Endothelial cell of umbilical vein (primary cell): ENCODE measurements at regions not wholly inside any gene's neighbourhood (a gene's known extent, or its start where the extent isn't known, plus 50 kb on each side); places are given as distances from the start of the nearest gene placed in this dataset.

Experiments used
- BruUV-seq: library from RNA; stranded (reverse); fragments of 400-500 nt; replicated peaks from 2 replicates; lab custom pipeline; 2021; lab: Mats Ljungman, UMichigan
- CTCF ChIA-PET: fragments of 300-600, 350-600 bp; sonication (Branson Sonifier 250); formaldehyde crosslinking; loops from one replicate; lab custom pipeline; 2021; ENCODE audit warnings: antibody characterized with exemption, inconsistent platforms; lab: Charles Lee
- POLR2A ChIA-PET: fragments of 300-600, 350-600 bp; sonication (Branson Sonifier 250); formaldehyde crosslinking; loops from one replicate; lab custom pipeline; 2021; ENCODE audit warnings: antibody characterized with exemption, inconsistent platforms; lab: Charles Lee
- DNase-seq: peaks from one replicate; pipeline ENCODE4 v3.0.0-alpha.2; 2011; ENCODE audit warnings: low read depth, low spot score
- FAIRE-seq: peaks from 2 replicates; lab custom pipeline; 2011; peaks lifted over from hg19 to GRCh38; lab: Jason Lieb, UNC
- H2AFZ ChIP-seq: 2 replicates; pipeline ENCODE4 v1.6.0; 2012; ENCODE audit warnings: low read depth, low read length, control low read depth, inconsistent platforms
- H3K27ac ChIP-seq: 2 replicates; pipeline ENCODE4 v1.5.1; 2011; ENCODE audit warnings: low read depth, mild to moderate bottlenecking, control low read depth, low read length, moderate library complexity; ENCODE audit not compliant: insufficient read depth
- H3K27me3 ChIP-seq, 2 experiments: 2 replicates each; pipeline versions ENCODE4 v1.6.0 to v1.6.1; 2011; ENCODE audit warnings: low read length in 2 of 2, mixed read lengths in 1 of 2; ENCODE audit not compliant: control insufficient read depth in 2 of 2, insufficient read depth in 2 of 2
- H3K36me3 ChIP-seq, 2 experiments: 2 replicates in 1 of 2; 3 replicates in 1 of 2; pipeline ENCODE4 v1.5.1; 2011; ENCODE audit warnings: low read length in 2 of 2, mild to moderate bottlenecking in 1 of 2, moderate library complexity in 1 of 2; ENCODE audit not compliant: control insufficient read depth in 2 of 2, insufficient read depth in 2 of 2; ENCODE audit errors: extremely low read depth in 1 of 2
- H3K4me1 ChIP-seq: 3 replicates; pipeline ENCODE4 v1.5.1; 2011; ENCODE audit warnings: mild to moderate bottlenecking, low read length; ENCODE audit not compliant: control insufficient read depth, insufficient read depth; ENCODE audit errors: extremely low read depth
- H3K4me2 ChIP-seq: 2 replicates; pipeline ENCODE4 v1.6.1; 2011; ENCODE audit warnings: low read length, control low read depth, mixed read lengths; ENCODE audit not compliant: insufficient read depth
- H3K4me3 ChIP-seq, 3 experiments: fragments of 200-600 bp in 1 of 3; sonication (generic), shearing (Covaris generic) in 1 of 3; replicated peaks in 1 of 3; 2 replicates each; pipeline ENCODE4 v1.5.1; 2011 to 2016; ENCODE audit warnings: control low read depth in 3 of 3, low read length in 3 of 3, mild to moderate bottlenecking in 2 of 3, inconsistent platforms in 1 of 3, low read depth in 1 of 3, moderate library complexity in 1 of 3; ENCODE audit not compliant: insufficient read depth in 1 of 3
- H3K79me2 ChIP-seq: 2 replicates; pipeline ENCODE4 v1.6.0; 2012; ENCODE audit warnings: low read length, inconsistent platforms; ENCODE audit not compliant: control insufficient read depth, insufficient read depth
- H3K9ac ChIP-seq: replicated peaks from 2 replicates; pipeline ENCODE3; 2011; ENCODE audit warnings: low read length, control low read depth; ENCODE audit not compliant: insufficient read depth; ENCODE audit errors: extremely low read depth
- H3K9me1 ChIP-seq: replicated peaks from 3 replicates; pipeline ENCODE4 v1.6.0; 2011; ENCODE audit warnings: mild to moderate bottlenecking, low read length; ENCODE audit not compliant: control insufficient read depth, insufficient read depth; ENCODE audit errors: extremely low read depth
- H3K9me3 ChIP-seq: replicated peaks from 2 replicates; pipeline ENCODE4 v1.5.1; 2012; ENCODE audit warnings: low read length, inconsistent platforms; ENCODE audit not compliant: control insufficient read depth, insufficient read depth
- H4K20me1 ChIP-seq: replicated peaks from 2 replicates; pipeline ENCODE3; 2011; ENCODE audit warnings: mild to moderate bottlenecking, low read length; ENCODE audit not compliant: control insufficient read depth, insufficient read depth; ENCODE audit errors: extremely low read depth
- CTCF ChIP-seq, 2 donors: IDR thresholded peaks; 1 replicate in 1 of 2; 2 replicates in 1 of 2; pipeline ENCODE4 v1.5.1; 2011; ENCODE audit warnings: low read length in 2 of 2, mild to moderate bottlenecking in 2 of 2, moderate library complexity in 2 of 2, control low read depth in 1 of 2, inconsistent platforms in 1 of 2, low read depth in 1 of 2; ENCODE audit not compliant: insufficient read depth in 1 of 2; ENCODE audit errors: extremely low read depth in 1 of 2
- EZH2 ChIP-seq: IDR thresholded peaks from 2 replicates; pipeline ENCODE4 v1.6.1; 2012; ENCODE audit warnings: borderline replicate concordance, low read depth, mild to moderate bottlenecking, moderate library complexity, low read length, inconsistent platforms; ENCODE audit not compliant: severe bottlenecking
- FOS ChIP-seq: IDR thresholded peaks from 2 replicates; pipeline ENCODE4 v1.6.1; 2011; ENCODE audit warnings: mild to moderate bottlenecking, low read length, moderate library complexity, borderline replicate concordance; ENCODE audit not compliant: insufficient read depth
- GATA2 ChIP-seq: IDR thresholded peaks from 2 replicates; pipeline ENCODE4 v1.7.0; 2011; ENCODE audit warnings: low read depth, mild to moderate bottlenecking, moderate library complexity, mixed read lengths, low read length; ENCODE audit not compliant: insufficient read length, insufficient read depth
- JUN ChIP-seq: IDR thresholded peaks from 2 replicates; pipeline ENCODE4 v1.6.1; 2011; ENCODE audit warnings: borderline replicate concordance, low read depth; ENCODE audit not compliant: insufficient read length, insufficient read depth
- MAX ChIP-seq: IDR thresholded peaks from 2 replicates; pipeline ENCODE4 v1.6.1; 2011; ENCODE audit not compliant: insufficient read depth, insufficient read length
- MYC ChIP-seq: IDR thresholded peaks from one replicate; pipeline ENCODE4 v1.6.1; 2011; ENCODE audit warnings: mild to moderate bottlenecking, low read depth, low read length
- POLR2A ChIP-seq: IDR thresholded peaks from 2 replicates; pipeline ENCODE4 v1.6.1; 2012; ENCODE audit warnings: low read depth, mild to moderate bottlenecking, control low read depth, low read length
- POLR2AphosphoS5 ChIP-seq: IDR thresholded peaks from 2 replicates; pipeline ENCODE4 v1.6.1; 2012; ENCODE audit warnings: low read depth, mild to moderate bottlenecking, control low read depth, low read length, moderate library complexity; ENCODE audit not compliant: insufficient read depth
- dilution Hi-C: fragments of 300-500 bp; cut with MboI; formaldehyde crosslinking; loops from one replicate; pipeline ENCODE4 v1.15.0; 2019; ENCODE audit warnings: low sequenced_read_pairs; ENCODE audit not compliant: extremely low pct_ligation_motif_present
- intact Hi-C: fragments of 100-400 bp; cut with micrococcal nuclease; formaldehyde crosslinking; loops from one replicate; pipeline ENCODE4 v1.10.0; 2022

- no peak overlapping the region for H3K27ac ChIP-seq
- no peak overlapping the region for H3K4me3 ChIP-seq
- intact Hi-C loops (no loop called here), dilution Hi-C loops (no loop called here)
- H4K20me1 ChIP-seq = no peaks in the 10 kb centered on the region
- H3K79me2 ChIP-seq = no peaks in the 10 kb centered on the region
- BruUV-seq = no TSS peak
- no peak overlapping the region for H2AFZ ChIP-seq
- no peaks in the 10 kb centered on the region for H3K4me1 ChIP-seq
- no peak for TF ChIP-seq MAX
- no peak for TF ChIP-seq MYC
- TF ChIP-seq CTCF (IDR thresholded peaks at IDR 0.05; ENCODE audit: extremely low read depth in 1 of 2, insufficient read depth in 1 of 2, low read depth in 1 of 2, low read length in 2 of 2) = no peak
- no peak for TF ChIP-seq JUN
- TF ChIP-seq POLR2AphosphoS5 = no peak
- TF ChIP-seq GATA2 = no peak
- no peak for TF ChIP-seq EZH2
- TF ChIP-seq POLR2A = no peak
- no peak for TF ChIP-seq FOS
- FAIRE-seq = no peak
- no peak for DNase-seq
- H3K27me3 ChIP-seq = peaks cover 4 to 25% of the 10 kb centered on the region in 2 experiments
- no peaks in the 10 kb centered on the region for H3K36me3 ChIP-seq
- H3K9ac ChIP-seq = no peak overlapping the region
- H3K4me2 ChIP-seq = no peak overlapping the region
- ChIA-PET CTCF (no interaction called here), POLR2A (no interaction called here)
- no peaks in the 10 kb centered on the region for H3K9me1 ChIP-seq
- H3K9me3 ChIP-seq = no peaks in the 10 kb centered on the region
Observed at GRCh38 chr10:120365872-120366271, 91.2 kb upstream of the PLPP4 start.
